Activated CD4-positive, alpha-beta T cell treated with anti-CD3 and anti-CD28 coated beads, Interleukin-2, amount 10 ng/mL, durations not matched to agents 24 days and 14 days (primary cell): ENCODE measurements at regions not wholly inside any gene's neighbourhood (a gene's known extent, or its start where the extent isn't known, plus 50 kb on each side); places are given as distances from the start of the nearest gene placed in this dataset.
"Not testable (repeated sequence)": the region's sequence is repeated elsewhere in the genome, so short reads cannot be mapped to it uniquely, and the experiment has no call there.

Source experiments
- DNase-seq: peaks from one replicate; pipeline ENCODE4 v3.0.0; 2022
- H3K27ac Mint-ChIP-seq: one replicate; pipeline ENCODE4 v1.8.0; 2022; ENCODE audit warnings: mild to moderate bottlenecking, mixed read lengths
- H3K27me3 Mint-ChIP-seq: one replicate; pipeline ENCODE4 v1.8.0; 2022; ENCODE audit warnings: mixed read lengths
- H3K36me3 Mint-ChIP-seq: one replicate; pipeline ENCODE4 v1.8.0; 2022; ENCODE audit warnings: low read depth, mild to moderate bottlenecking, mixed read lengths
- H3K4me1 Mint-ChIP-seq: one replicate; pipeline ENCODE4 v1.8.0; 2021; ENCODE audit warnings: mixed read lengths
- H3K4me3 Mint-ChIP-seq: one replicate; pipeline ENCODE4 v1.8.0; 2022; ENCODE audit warnings: mild to moderate bottlenecking, moderate library complexity, mixed read lengths
- H3K9me3 Mint-ChIP-seq: one replicate; pipeline ENCODE4 v1.8.0; 2021; ENCODE audit warnings: mixed read lengths
- intact Hi-C: fragments of 100-400 bp; cut with micrococcal nuclease; formaldehyde crosslinking; loops from one replicate; pipeline ENCODE4 v1.15.1; 2023

- no peaks in the 10 kb centered on the region for H3K9me3 Mint-ChIP-seq
- H3K4me3 Mint-ChIP-seq = no peak overlapping the region
- no peaks in the 10 kb centered on the region for H3K27me3 Mint-ChIP-seq
- no peak for DNase-seq
- intact Hi-C loops = no loop called here
- no peaks in the 10 kb centered on the region for H3K36me3 Mint-ChIP-seq
- no peak overlapping the region for H3K27ac Mint-ChIP-seq
- H3K4me1 Mint-ChIP-seq = no peaks in the 10 kb centered on the region
These were observed 808.3 kb downstream of the TSN start for GRCh38 chr2:122563781-122564180.

- H3K36me3 Mint-ChIP-seq = no peaks in the 10 kb centered on the region
- no peak overlapping the region for H3K4me3 Mint-ChIP-seq
- no peak overlapping the region for H3K27ac Mint-ChIP-seq
- no peak for DNase-seq
- H3K4me1 Mint-ChIP-seq = no peaks in the 10 kb centered on the region
- intact Hi-C loops = no loop called here
- H3K9me3 Mint-ChIP-seq = no peaks in the 10 kb centered on the region
- H3K27me3 Mint-ChIP-seq = no peaks in the 10 kb centered on the region
These were observed 809.4 kb downstream of the TSN start for GRCh38 chr2:122564843-122565242.

- intact Hi-C loops = no loop called here
- no peaks in the 10 kb centered on the region for H3K27me3 Mint-ChIP-seq
- H3K4me1 Mint-ChIP-seq = no peaks in the 10 kb centered on the region
- no peak overlapping the region for H3K27ac Mint-ChIP-seq
- no peak for DNase-seq
- H3K9me3 Mint-ChIP-seq = no peaks in the 10 kb centered on the region
- no peak overlapping the region for H3K4me3 Mint-ChIP-seq
- no peaks in the 10 kb centered on the region for H3K36me3 Mint-ChIP-seq
These were observed 809.9 kb downstream of the TSN start for GRCh38 chr2:122565364-122565763.

- intact Hi-C loops = no loop called here
- DNase-seq = no peak
- Mint-ChIP-seq H3K27ac (no peak overlapping the region), H3K36me3 (no peaks in the 10 kb centered on the region), H3K4me1 (no peaks in the 10 kb centered on the region), H3K4me3 (no peak overlapping the region), H3K27me3 (no peaks in the 10 kb centered on the region), H3K9me3 (no peaks in the 10 kb centered on the region)
These were observed 815.2 kb downstream of the TSN start for GRCh38 chr2:122570641-122571040.

- H3K27ac Mint-ChIP-seq, H3K27me3 Mint-ChIP-seq, H3K36me3 Mint-ChIP-seq, intact Hi-C loops, H3K9me3 Mint-ChIP-seq, H3K4me1 Mint-ChIP-seq, DNase-seq, H3K4me3 Mint-ChIP-seq: not testable (repeated sequence)
These were observed 816.0 kb downstream of the TSN start for GRCh38 chr2:122571471-122571870.

GRCh38 chr2:122575076-122575475, 819.6 kb downstream of the TSN start:
- no peak overlapping the region for H3K4me3 Mint-ChIP-seq
- no peaks in the 10 kb centered on the region for H3K4me1 Mint-ChIP-seq
- no peaks in the 10 kb centered on the region for H3K9me3 Mint-ChIP-seq
- no peaks in the 10 kb centered on the region for H3K36me3 Mint-ChIP-seq
- intact Hi-C loops = no loop called here
- no peak for DNase-seq
- no peak overlapping the region for H3K27ac Mint-ChIP-seq
- no peaks in the 10 kb centered on the region for H3K27me3 Mint-ChIP-seq

GRCh38 chr2:122583159-122583917, 827.9 kb downstream of the TSN start:
- Mint-ChIP-seq H3K27ac (no peak overlapping the region), H3K4me1 (no peaks in the 10 kb centered on the region), H3K27me3 (no peaks in the 10 kb centered on the region), H3K36me3 (no peaks in the 10 kb centered on the region), H3K9me3 (no peaks in the 10 kb centered on the region), H3K4me3 (no peak overlapping the region)
- no peak for DNase-seq
- intact Hi-C loops = no loop called here

GRCh38 chr2:122590524-122590923, 835.1 kb downstream of the TSN start:
- Mint-ChIP-seq H3K9me3 (peaks cover 5% of the 10 kb centered on the region), H3K36me3 (no peaks in the 10 kb centered on the region), H3K27me3 (no peaks in the 10 kb centered on the region), H3K4me1 (no peaks in the 10 kb centered on the region), H3K27ac (no peak overlapping the region), H3K4me3 (no peak overlapping the region)
- DNase-seq = no peak
- intact Hi-C loops = no loop called here

- peaks cover 5% of the 10 kb centered on the region for H3K9me3 Mint-ChIP-seq
- no peak overlapping the region for H3K27ac Mint-ChIP-seq
- no peaks in the 10 kb centered on the region for H3K27me3 Mint-ChIP-seq
- no peaks in the 10 kb centered on the region for H3K4me1 Mint-ChIP-seq
- H3K36me3 Mint-ChIP-seq = no peaks in the 10 kb centered on the region
- no peak overlapping the region for H3K4me3 Mint-ChIP-seq
- no peak for DNase-seq
- intact Hi-C loops = no loop called here
These were observed 839.6 kb downstream of the TSN start for GRCh38 chr2:122595065-122595464.

GRCh38 chr2:122596598-122596997, 841.1 kb downstream of the TSN start:
- no peaks in the 10 kb centered on the region for H3K4me1 Mint-ChIP-seq
- H3K9me3 Mint-ChIP-seq = peaks cover 5% of the 10 kb centered on the region
- intact Hi-C loops = no loop called here

GRCh38 chr2:122598784-122599183, 843.3 kb downstream of the TSN start:
- Mint-ChIP-seq H3K4me1 (no peaks in the 10 kb centered on the region), H3K36me3 (no peaks in the 10 kb centered on the region), H3K27ac (no peak overlapping the region), H3K9me3 (no peaks in the 10 kb centered on the region), H3K27me3 (no peaks in the 10 kb centered on the region), H3K4me3 (no peak overlapping the region)
- intact Hi-C loops = no loop called here
- no peak for DNase-seq

More at GRCh38 chr2:122596598-122596997, 841.1 kb downstream of the TSN start:
- H3K36me3 Mint-ChIP-seq = no peaks in the 10 kb centered on the region
- no peaks in the 10 kb centered on the region for H3K27me3 Mint-ChIP-seq
- no peak overlapping the region for H3K4me3 Mint-ChIP-seq
- no peak for DNase-seq
- no peak overlapping the region for H3K27ac Mint-ChIP-seq

GRCh38 chr2:122610948-122611609, 855.6 kb downstream of the TSN start:
- peaks cover 4% of the 10 kb centered on the region for H3K9me3 Mint-ChIP-seq
- H3K4me3 Mint-ChIP-seq = no peak overlapping the region
- no peaks in the 10 kb centered on the region for H3K27me3 Mint-ChIP-seq
- no peak overlapping the region for H3K27ac Mint-ChIP-seq
- DNase-seq = no peak
- intact Hi-C loops = no loop called here
- H3K36me3 Mint-ChIP-seq = no peaks in the 10 kb centered on the region
- no peaks in the 10 kb centered on the region for H3K4me1 Mint-ChIP-seq

- H3K27me3 Mint-ChIP-seq = no peaks in the 10 kb centered on the region
- no peaks in the 10 kb centered on the region for H3K36me3 Mint-ChIP-seq
These were observed 867.5 kb downstream of the TSN start for GRCh38 chr2:122622934-122623333.

GRCh38 chr2:122627388-122627787, 871.9 kb downstream of the TSN start:
- Mint-ChIP-seq H3K9me3 (no peaks in the 10 kb centered on the region), H3K27ac (no peak overlapping the region), H3K27me3 (no peaks in the 10 kb centered on the region), H3K4me1 (no peaks in the 10 kb centered on the region), H3K36me3 (no peaks in the 10 kb centered on the region), H3K4me3 (no peak overlapping the region)
- intact Hi-C loops = no loop called here
- DNase-seq = no peak

More at GRCh38 chr2:122622934-122623333, 867.5 kb downstream of the TSN start:
- DNase-seq = no peak
- intact Hi-C loops = no loop called here
- Mint-ChIP-seq H3K27ac (no peak overlapping the region), H3K4me1 (no peaks in the 10 kb centered on the region), H3K9me3 (no peaks in the 10 kb centered on the region), H3K4me3 (no peak overlapping the region)

GRCh38 chr2:122634256-122634655, 878.8 kb downstream of the TSN start:
- H3K4me3 Mint-ChIP-seq = no peak overlapping the region
- intact Hi-C loops = no loop called here
- H3K36me3 Mint-ChIP-seq = no peaks in the 10 kb centered on the region
- H3K4me1 Mint-ChIP-seq = no peaks in the 10 kb centered on the region
- H3K27me3 Mint-ChIP-seq = no peaks in the 10 kb centered on the region
- no peak for DNase-seq
- H3K27ac Mint-ChIP-seq = no peak overlapping the region
- H3K9me3 Mint-ChIP-seq = peaks cover 1% of the 10 kb centered on the region
